HG02970 (cell line): ENCODE measurements at regions not wholly inside any gene's neighbourhood (a gene's known extent, or its start where the extent isn't known, plus 50 kb on each side); places are given as distances from the start of the nearest gene placed in this dataset.

Experiments used
- ATAC-seq: cut with Tn5 transposase; IDR thresholded peaks from one replicate; pipeline ENCODE4 v1.9.1; 2021; ENCODE audit warnings: mild to moderate bottlenecking, moderate library complexity, moderate number of reproducible peaks; ENCODE audit not compliant: unreplicated experiment, low FRiP score

GRCh38 chr10:120641695-120642094, 184.7 kb downstream of the PLPP4 start:
- ATAC-seq, result no peak

- no peak for ATAC-seq
These were observed 186.3 kb downstream of the PLPP4 start for GRCh38 chr10:120643351-120643750.

GRCh38 chr10:120644556-120645410, 187.8 kb downstream of the PLPP4 start:
- ATAC-seq, result no peak

- ATAC-seq, result no peak
These were observed 189.2 kb downstream of the PLPP4 start for GRCh38 chr10:120646159-120646732.

- ATAC-seq, result no peak
These were observed 189.9 kb downstream of the PLPP4 start for GRCh38 chr10:120646738-120647456.

GRCh38 chr10:120650705-120651399, 193.8 kb downstream of the PLPP4 start:
- no peak for ATAC-seq

- no peak for ATAC-seq
These were observed 195.1 kb upstream of the WDR11 start for GRCh38 chr10:120656107-120656506.

- no peak for ATAC-seq
These were observed 193.8 kb upstream of the WDR11 start for GRCh38 chr10:120657371-120657770.

GRCh38 chr10:120658943-120659885, 191.9 kb upstream of the WDR11 start:
- ATAC-seq, result no peak

- no peak for ATAC-seq
These were observed 184.9 kb upstream of the WDR11 start for GRCh38 chr10:120666308-120666707.

- ATAC-seq, result no peak
These were observed 183.9 kb upstream of the WDR11 start for GRCh38 chr10:120667276-120667675.

- no peak for ATAC-seq
These were observed 179.7 kb upstream of the WDR11 start for GRCh38 chr10:120671491-120671890.

GRCh38 chr10:120683454-120683853, 167.7 kb upstream of the WDR11 start:
- no peak for ATAC-seq

- ATAC-seq, result no peak
These were observed 166.9 kb upstream of the WDR11 start for GRCh38 chr10:120684226-120684625.

GRCh38 chr10:120685136-120685535, 166.0 kb upstream of the WDR11 start:
- ATAC-seq, result no peak

- ATAC-seq, result no peak
These were observed 162.2 kb upstream of the WDR11 start for GRCh38 chr10:120688928-120689327.

GRCh38 chr10:120689777-120690529, 161.2 kb upstream of the WDR11 start:
- no peak for ATAC-seq

GRCh38 chr10:120691625-120692024, 159.5 kb upstream of the WDR11 start:
- ATAC-seq, result no peak

- ATAC-seq, result no peak
These were observed 150.7 kb upstream of the WDR11 start for GRCh38 chr10:120700426-120700825.
